ENCODE measurements at regions not wholly inside any gene's neighbourhood (a gene's known extent, or its start where the extent isn't known, plus 50 kb on each side); places are given as distances from the start of the nearest gene placed in this dataset.

- TF ChIP-seq CTCF (IDR thresholded peaks at IDR 0.05; ENCODE audit: low read depth, low read length), result no peak
- no peak for TF ChIP-seq EZH2phosphoT487 (IDR thresholded peaks at IDR 0.05; ENCODE audit: low read depth)
These were observed 123.4 kb upstream of the CADM2 start for GRCh38 chr3:84835366-84835765.
